Activated CD4-positive, alpha-beta T cell treated with anti-CD3 and anti-CD28 coated beads for 24 hours (primary cell): ENCODE measurements at regions not wholly inside any gene's neighbourhood (a gene's known extent, or its start where the extent isn't known, plus 50 kb on each side); places are given as distances from the start of the nearest gene placed in this dataset.

ENCODE experiments used
- DNase-seq, 2 donors: peaks; one replicate each; pipeline ENCODE4 v3.0.0-alpha.2; 2020; ENCODE audit warnings: low read depth in 2 of 2

DNA sequence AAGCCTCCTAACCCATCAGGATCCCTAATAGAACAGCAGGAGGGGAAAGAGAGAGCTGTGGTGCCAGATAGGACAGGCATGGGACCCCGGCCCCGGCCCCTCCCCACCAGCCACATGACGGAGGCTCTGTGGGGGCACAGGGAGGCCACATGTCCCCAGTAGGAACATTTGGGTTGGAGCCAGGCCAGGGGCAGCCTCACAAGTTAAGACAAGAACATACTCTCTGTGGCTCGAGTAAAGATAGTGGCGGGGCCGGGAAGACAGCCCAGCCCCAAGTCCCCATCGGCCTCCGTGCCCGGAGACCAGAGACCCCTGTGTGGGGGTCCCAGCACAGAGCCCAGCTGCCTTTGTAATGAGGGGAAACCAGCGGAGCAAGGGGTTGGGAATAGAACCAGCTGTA lies 78.6 kb upstream of the GALNT9 start:
- DNase-seq = no peak

DNA sequence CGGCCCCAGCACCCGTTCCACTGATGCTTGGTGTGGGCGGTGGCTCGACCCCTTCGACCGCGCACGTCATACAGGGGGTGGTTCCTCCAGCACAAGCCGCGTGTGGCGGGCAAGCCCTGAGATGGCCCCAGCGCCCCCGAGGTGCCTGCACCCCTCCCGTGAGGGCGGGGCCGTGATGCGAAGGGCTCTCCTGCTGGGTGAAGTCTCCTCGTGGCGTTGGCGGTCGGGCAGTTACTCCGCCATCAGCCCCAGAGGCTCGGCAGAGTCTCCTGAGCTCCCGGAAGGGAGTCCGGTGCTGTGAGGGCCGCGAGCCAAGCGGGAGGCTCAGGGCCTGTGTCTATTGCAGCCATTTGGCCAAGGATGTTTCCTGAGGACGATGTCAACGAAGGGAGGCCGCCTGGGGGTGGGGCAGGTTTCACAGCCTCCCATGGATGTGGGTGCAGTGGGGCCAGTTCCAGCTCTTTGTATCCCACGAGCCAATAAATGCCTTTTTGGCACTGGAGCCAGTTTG lies 78.1 kb upstream of the GALNT9 start:
- DNase-seq = no peak

- no peak for DNase-seq
These were observed 77.4 kb upstream of the GALNT9 start for GRCh38 chr12:132406493-132407450.

DNA sequence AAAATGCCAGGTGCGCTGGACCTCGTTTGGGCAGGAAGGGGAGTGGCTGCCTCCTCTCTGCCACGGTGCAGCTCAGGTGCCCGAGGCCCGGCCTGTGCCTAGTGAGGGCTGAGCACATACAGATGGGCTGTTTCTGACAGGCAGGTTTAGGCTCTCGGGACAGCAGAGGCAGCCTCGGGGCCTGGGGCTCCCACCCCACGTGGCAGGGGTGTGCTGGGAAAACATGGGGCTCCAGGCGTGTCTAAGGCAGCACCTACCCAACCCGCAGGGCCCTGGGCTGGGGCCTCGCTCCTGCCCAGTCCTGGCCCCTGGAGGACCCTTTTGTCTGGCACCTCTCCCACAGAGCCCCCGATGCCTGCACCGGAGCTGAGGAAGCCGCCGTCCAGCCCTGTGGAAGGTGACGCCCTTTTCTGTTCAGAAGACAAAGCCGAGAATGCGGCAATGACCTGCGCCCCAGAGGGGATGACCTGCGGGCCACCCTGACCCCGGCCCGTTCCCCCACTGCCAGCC lies 76.4 kb upstream of the GALNT9 start:
- DNase-seq = no peak

GRCh38 chr12:132404951-132405741 lies 75.8 kb upstream of the GALNT9 start:
- DNase-seq = no peak

DNA sequence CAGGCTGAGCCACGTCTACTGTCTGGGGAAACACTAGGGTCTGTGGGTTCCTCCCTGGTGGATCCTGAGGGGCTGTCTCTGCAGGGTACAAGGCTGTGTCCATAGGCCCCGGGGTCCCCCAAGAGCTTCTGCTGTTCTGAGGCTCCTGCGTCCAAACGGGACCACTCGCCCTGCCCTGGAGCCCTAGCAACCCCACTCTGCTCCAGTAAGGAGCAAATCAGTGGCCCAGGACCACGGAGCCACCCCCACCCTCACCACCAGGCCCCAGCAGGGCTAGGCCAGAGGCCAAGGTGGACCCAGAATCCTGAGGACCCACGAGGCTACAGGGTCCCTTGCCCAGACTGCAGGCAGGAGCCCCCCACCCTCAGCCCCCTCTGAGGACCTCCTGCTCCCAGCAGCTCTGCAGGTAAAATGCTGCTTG lies 75.1 kb upstream of the GALNT9 start:
- DNase-seq = no peak

DNA sequence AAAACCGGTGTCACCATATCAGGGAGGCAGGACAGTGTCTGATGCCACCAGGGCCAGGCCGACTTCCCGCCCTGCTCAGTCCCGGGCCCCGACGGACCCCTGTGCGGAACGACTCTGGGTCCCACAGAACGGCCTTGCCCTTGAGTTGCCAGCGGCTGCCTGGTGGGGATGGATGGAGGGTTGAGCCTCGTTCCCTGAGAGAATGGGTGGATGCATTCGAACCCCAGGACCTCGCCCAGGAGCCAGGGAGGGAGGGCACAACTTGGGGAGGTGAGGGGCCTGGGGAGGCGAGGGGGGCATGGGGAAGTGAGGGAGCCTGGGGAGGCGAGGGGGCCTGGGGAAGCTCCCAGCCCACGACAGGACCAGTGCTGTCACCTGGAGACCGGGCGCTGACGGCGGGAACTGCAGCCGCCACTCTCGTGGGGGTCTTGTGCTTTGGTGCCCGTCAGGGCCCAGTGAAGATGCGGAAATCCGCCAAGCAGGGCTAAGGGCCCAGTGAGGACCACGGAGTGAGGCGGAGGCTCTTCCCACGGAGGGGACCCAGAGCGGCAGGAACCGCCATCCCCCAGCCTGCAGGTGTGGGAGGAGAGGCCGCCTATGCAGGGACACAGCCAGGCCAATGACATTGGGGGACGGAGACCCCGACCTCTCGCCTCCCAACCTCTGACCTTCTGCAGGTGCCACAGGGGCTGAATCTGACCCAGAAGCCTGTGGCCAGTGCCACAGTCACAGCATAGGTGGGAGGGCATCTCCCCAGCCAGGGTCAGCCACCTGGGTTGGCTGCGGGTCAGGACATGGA lies 74.4 kb upstream of the GALNT9 start:
- no peak for DNase-seq

DNA sequence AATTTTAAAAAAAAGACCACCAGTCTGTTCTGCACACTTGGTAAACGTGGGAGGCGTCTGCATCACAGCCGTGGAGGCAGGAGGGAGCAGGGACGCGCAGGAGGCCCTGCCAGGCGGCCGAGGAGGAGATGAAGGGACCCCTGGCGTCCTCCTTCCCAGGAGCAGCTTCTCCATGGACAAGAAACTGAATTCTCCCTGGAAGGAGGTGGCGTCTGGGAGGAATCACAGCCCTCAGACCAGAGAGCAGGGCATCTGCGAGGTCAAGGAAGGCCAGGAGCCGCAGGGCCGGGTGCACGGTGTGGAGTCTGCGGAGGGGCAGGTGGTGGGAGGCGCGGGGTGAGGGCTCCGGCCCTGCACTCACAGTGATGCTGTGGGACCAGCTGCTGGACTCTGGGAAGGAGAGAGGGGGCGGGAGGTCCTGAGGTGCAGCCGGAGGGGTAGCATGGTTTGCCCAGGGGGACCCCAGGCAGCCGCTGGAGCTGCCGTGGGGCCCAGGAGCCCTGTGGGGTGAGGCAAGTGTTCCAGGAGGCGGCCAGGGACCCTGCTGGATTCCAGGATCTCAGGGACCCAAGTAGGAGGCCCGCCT lies 73.5 kb upstream of the GALNT9 start:
- DNase-seq = no peak

DNA sequence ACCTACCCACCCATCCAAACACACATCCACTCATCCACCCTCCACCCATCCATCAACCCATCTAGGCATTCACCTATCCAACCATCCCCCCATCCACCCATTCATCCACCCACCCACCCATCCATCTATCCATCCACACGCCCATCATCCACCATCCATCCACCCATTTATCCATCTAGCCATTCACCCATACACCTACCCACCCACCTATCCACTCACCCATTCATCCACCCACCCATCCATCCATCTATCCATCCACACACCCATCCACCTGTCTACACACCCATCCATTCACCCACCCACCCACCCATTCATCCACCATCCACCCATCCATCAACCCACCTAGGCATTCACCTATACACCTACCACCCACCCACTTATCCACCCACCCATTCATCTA lies 72.6 kb upstream of the GALNT9 start:
- no peak for DNase-seq

DNA sequence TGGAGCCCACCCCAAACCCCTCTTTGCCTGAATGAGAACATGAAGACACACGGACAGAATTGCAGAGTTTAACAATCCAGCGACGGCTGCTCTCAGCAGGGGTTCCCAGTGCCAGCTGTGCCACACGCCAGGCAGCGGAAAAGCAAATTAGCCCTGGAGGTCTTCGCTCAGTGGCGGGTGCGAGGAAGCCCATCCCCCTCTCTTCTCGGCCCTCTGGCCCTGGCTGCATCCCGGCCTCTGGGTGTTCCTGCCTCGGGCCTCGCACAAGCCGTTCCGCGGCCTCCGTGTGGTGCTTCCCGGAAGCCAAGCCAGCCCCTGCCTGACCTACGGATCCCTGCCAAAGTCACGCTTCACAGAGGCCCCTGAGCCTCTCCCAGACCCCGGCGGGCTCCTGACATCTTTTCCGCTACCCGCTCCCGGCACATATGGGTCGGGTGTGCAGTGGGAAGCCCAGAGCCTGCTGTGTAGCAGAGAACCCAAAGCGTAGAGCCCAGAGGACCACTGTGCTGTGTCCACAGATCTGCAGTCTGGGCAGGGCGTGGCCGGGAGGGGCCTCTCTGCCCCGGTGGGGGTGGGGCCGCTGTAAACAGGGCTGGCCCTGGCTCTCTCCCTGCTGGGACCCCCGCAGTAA lies 70.7 kb upstream of the GALNT9 start:
- no peak for DNase-seq

GRCh38 chr12:132399092-132400010 lies 70.0 kb upstream of the GALNT9 start:
- DNase-seq = no peak

DNA sequence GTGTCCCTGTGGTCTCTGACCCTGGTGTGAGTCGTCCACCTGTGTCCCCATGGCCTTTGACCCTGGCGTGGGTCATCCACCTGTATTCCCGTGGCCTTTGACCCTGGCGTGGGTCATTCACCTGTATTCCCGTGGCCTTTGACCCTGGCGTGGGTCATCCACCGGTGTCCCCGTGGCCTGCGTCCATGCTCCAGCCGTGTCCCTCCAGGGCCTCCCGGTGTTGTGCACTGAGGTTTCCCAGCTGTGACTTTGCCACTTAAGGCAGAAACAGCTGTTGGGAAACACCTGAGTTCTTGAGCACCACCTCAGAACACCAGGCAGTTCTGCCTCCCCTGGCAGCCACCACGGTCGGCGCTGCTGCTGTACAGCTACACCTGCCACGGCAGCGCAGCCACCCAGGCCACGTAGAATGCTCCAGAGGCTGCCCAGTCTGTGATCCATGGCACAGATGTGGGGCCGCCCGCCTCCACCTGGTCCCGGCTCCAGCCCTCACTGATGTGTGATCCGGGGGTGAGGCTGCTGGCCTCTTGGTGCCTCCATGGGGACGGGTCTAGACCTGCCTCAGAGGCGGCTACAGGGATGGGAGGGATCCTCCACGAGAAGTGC lies 69.1 kb upstream of the GALNT9 start:
- no peak for DNase-seq

DNA sequence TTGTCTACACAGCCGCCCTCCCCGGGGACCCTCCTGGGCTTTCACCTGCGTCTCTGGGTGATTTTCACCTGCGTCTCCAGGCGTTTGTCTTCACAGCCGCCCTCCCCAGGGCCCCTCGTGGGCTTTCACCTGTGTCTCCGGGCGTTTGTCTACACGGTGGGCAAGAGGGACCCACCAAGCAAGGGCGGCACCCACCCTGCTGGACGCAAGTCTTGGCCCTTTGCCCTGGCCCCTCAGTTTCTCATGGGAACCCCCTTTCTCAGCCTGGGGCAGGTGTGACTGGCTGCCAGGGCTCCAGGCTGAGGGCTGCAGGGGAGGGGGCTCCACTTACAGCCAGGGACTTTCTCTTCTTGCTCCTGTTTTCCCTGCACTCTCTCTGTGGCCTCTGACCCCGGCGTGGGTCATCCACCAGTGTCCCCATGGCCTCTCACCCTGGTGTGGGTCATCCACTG lies 68.6 kb upstream of the GALNT9 start:
- DNase-seq = no peak

DNA sequence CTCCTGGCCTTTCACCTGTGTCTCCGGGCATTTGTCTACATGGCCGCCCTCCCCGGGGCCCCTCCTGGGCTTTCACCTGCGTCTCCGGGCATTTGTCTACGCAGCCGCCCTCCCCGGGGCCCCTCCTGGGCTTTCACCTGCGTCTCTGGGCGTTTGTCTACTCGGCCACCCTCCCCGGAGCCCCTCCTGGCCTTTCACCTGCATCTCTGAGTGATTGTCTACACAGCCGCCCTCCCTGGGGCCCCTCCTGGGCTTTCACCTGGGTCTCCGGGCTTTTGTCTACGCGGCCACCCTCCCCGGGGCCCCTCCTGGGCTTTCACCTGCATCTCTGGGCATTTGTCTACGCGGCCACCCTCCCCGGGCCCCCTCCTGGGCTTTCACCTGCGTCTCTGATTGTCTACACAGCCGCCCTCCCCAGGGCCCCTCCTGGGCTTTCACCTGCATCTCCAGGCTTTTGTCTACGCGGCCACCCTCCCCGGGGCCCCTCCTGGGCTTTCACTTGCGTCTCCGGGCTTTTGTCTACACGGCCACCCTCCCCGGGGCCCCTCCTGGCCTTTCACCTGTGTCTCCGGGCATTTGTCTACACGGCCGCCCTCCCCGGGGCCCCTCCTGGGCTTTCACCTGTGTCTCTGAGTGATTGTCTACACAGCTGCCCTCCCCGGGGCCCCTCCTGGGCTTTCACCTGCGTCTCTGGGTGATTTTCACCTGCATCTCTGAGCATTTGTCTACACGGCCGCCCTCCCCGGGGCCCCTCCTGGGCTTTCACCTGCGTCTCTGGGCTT lies 68.0 kb upstream of the GALNT9 start:
- DNase-seq = no peak

DNA sequence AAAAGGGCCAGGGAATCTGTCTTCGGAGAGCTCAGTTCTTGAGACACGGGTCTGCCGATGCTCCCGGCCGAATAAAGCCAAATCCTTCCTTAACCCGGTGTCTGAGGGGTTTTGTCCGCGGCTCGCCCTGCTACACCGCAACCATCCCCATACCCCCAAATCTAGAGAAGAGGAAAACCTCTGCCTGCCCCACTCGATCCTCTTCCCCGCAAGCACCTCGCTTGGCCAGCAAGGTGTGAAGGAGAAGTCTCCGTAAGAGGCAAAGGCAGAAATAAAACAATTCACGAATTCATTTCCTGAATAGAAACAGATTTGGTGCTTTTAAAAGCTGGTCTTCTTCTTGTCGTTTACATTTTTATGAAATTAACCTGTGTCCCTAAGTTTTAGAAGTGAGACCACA lies 67.3 kb upstream of the GALNT9 start:
- no peak for DNase-seq

DNA sequence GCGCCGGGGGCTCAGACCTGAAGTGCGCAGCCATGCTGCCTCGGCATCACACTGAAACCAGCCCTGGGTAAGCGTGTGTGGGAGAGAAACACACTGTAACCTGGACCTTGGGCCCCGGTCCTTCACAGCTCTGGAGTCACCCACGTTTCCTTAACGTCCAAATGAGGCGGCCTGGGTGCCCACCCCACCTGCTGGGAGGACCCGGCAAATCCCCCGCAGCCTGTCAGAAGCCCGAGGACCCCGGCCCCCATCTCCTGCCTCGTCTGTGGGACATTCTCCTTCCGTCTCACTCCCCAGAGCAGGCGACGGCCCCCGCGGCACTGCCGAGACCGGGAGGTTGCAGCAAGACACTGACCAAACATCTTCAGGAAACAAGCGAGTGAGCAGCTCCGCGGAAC lies 66.5 kb upstream of the GALNT9 start:
- no peak for DNase-seq

- DNase-seq = no peak
These were observed 66.0 kb upstream of the GALNT9 start for GRCh38 chr12:132395192-132395907.
